Neural progenitor cell (in vitro differentiated cells): ENCODE measurements at regions not wholly inside any gene's neighbourhood (a gene's known extent, or its start where the extent isn't known, plus 50 kb on each side); places are given as distances from the start of the nearest gene placed in this dataset.

Experiments
- DNase-seq: peaks from one replicate; pipeline ENCODE4 v3.0.0-alpha.2; 2016; ENCODE audit warnings: low spot score
- H2AFZ ChIP-seq: fragments of 200-600 bp; sonication (generic); replicated peaks from 2 replicates; pipeline ENCODE4 v1.6.1; 2016; ENCODE audit warnings: antibody characterized with exemption
- H3F3A ChIP-seq: fragments of 200-600 bp; sonication (generic); 2 replicates; pipeline ENCODE4 v1.6.1; 2016; ENCODE audit warnings: antibody characterized with exemption, low read depth
- H3K27ac ChIP-seq: fragments of 200-600 bp; sonication (generic); 2 replicates; pipeline ENCODE4 v1.5.1; 2016; ENCODE audit warnings: mild to moderate bottlenecking
- H3K27me3 ChIP-seq: fragments of 200-600 bp; sonication (generic); 2 replicates; pipeline ENCODE4 v1.6.1; 2016; ENCODE audit warnings: mild to moderate bottlenecking, moderate library complexity
- H3K36me3 ChIP-seq: fragments of 200-600 bp; sonication (generic); 2 replicates; pipeline ENCODE4 v1.5.1; 2016
- H3K4me1 ChIP-seq: fragments of 200-600 bp; sonication (generic); 2 replicates; pipeline ENCODE4 v1.6.1; 2016; ENCODE audit warnings: mixed run types
- H3K4me2 ChIP-seq: fragments of 200-600 bp; sonication (generic); 2 replicates; pipeline ENCODE4 v1.6.1; 2016
- H3K4me3 ChIP-seq: fragments of 200-600 bp; sonication (generic); 2 replicates; pipeline ENCODE4 v1.5.1; 2016
- H3K79me2 ChIP-seq: fragments of 200-600 bp; sonication (generic); 2 replicates; pipeline ENCODE4 v1.6.1; 2016; ENCODE audit warnings: low read depth
- H3K9ac ChIP-seq: fragments of 200-600 bp; sonication (generic); 2 replicates; pipeline ENCODE4 v1.6.1; 2016
- H3K9me3 ChIP-seq: fragments of 200-600 bp; sonication (generic); 2 replicates; pipeline ENCODE4 v1.5.1; 2016; ENCODE audit warnings: low read depth
- H4K20me1 ChIP-seq: fragments of 200-600 bp; sonication (generic); 2 replicates; pipeline ENCODE4 v1.6.1; 2016; ENCODE audit warnings: low read depth
- H3K27ac Mint-ChIP-seq: 3 replicates; pipeline ENCODE4 v1.8.0; 2021; ENCODE audit warnings: mixed read lengths
- H3K27me3 Mint-ChIP-seq: 2 replicates; pipeline ENCODE4 v1.8.0; 2022; ENCODE audit warnings: low read depth, mild to moderate bottlenecking, inconsistent platforms, moderate library complexity, mixed read lengths; ENCODE audit not compliant: insufficient read depth
- H3K36me3 Mint-ChIP-seq: 3 replicates; pipeline ENCODE4 v1.8.0; 2021; ENCODE audit warnings: mixed read lengths
- H3K4me1 Mint-ChIP-seq: 3 replicates; pipeline ENCODE4 v1.8.0; 2021; ENCODE audit warnings: mixed read lengths
- H3K4me3 Mint-ChIP-seq: 3 replicates; pipeline ENCODE4 v1.8.0; 2021; ENCODE audit warnings: mild to moderate bottlenecking, moderate library complexity, mixed read lengths
- H3K9me3 Mint-ChIP-seq: 3 replicates; pipeline ENCODE4 v1.8.0; 2020; ENCODE audit warnings: mixed read lengths
- EZH2 ChIP-seq: fragments of 200-600 bp; sonication (generic); IDR thresholded peaks from 2 replicates; pipeline ENCODE4 v1.6.1; 2017; ENCODE audit warnings: antibody characterized with exemption, mild to moderate bottlenecking, moderate library complexity
- EZH2phosphoT487 ChIP-seq: fragments of 200-600 bp; sonication (generic); IDR thresholded peaks from 2 replicates; pipeline ENCODE4 v1.6.1; 2017; ENCODE audit warnings: antibody characterized with exemption
- TF ChIP-seq, protein P1 (sequence below): fragments of 200-600 bp; sonication (generic); IDR thresholded peaks from 2 replicates; pipeline ENCODE4 v1.5.1; 2017; ENCODE audit warnings: antibody characterized with exemption, mild to moderate bottlenecking

GRCh38 chr5:133688391-133688790 lies 76.0 kb upstream of the FSTL4 start:
- no peaks in the 10 kb centered on the region for H3K79me2 ChIP-seq
- no peak overlapping the region for H3K4me3 Mint-ChIP-seq
- no peaks in the 10 kb centered on the region for H3K36me3 ChIP-seq
- H3K27me3 ChIP-seq: no peaks in the 10 kb centered on the region
- no peaks in the 10 kb centered on the region for H3K9me3 ChIP-seq
- no peak overlapping the region for H3K27ac Mint-ChIP-seq
- H3K27me3 Mint-ChIP-seq: peaks cover 12% of the 10 kb centered on the region
- H3K27ac ChIP-seq: no peak overlapping the region
- no peak overlapping the region for H3K9ac ChIP-seq
- H3F3A ChIP-seq: no peaks in the 10 kb centered on the region
- H3K9me3 Mint-ChIP-seq: no peaks in the 10 kb centered on the region
- no peak for DNase-seq
- no peak overlapping the region for H3K4me3 ChIP-seq
- H4K20me1 ChIP-seq: no peaks in the 10 kb centered on the region
- H3K4me1 Mint-ChIP-seq: no peaks in the 10 kb centered on the region
- no peak overlapping the region for H3K4me2 ChIP-seq
- H3K4me1 ChIP-seq: peaks cover 14% of the 10 kb centered on the region
- H3K36me3 Mint-ChIP-seq: no peaks in the 10 kb centered on the region
- H2AFZ ChIP-seq: no peak overlapping the region
- TF ChIP-seq EZH2phosphoT487 (no peak), EZH2 (no peak)
- TF ChIP-seq, protein P1, sequence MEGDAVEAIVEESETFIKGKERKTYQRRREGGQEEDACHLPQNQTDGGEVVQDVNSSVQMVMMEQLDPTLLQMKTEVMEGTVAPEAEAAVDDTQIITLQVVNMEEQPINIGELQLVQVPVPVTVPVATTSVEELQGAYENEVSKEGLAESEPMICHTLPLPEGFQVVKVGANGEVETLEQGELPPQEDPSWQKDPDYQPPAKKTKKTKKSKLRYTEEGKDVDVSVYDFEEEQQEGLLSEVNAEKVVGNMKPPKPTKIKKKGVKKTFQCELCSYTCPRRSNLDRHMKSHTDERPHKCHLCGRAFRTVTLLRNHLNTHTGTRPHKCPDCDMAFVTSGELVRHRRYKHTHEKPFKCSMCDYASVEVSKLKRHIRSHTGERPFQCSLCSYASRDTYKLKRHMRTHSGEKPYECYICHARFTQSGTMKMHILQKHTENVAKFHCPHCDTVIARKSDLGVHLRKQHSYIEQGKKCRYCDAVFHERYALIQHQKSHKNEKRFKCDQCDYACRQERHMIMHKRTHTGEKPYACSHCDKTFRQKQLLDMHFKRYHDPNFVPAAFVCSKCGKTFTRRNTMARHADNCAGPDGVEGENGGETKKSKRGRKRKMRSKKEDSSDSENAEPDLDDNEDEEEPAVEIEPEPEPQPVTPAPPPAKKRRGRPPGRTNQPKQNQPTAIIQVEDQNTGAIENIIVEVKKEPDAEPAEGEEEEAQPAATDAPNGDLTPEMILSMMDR: no peak

DNA sequence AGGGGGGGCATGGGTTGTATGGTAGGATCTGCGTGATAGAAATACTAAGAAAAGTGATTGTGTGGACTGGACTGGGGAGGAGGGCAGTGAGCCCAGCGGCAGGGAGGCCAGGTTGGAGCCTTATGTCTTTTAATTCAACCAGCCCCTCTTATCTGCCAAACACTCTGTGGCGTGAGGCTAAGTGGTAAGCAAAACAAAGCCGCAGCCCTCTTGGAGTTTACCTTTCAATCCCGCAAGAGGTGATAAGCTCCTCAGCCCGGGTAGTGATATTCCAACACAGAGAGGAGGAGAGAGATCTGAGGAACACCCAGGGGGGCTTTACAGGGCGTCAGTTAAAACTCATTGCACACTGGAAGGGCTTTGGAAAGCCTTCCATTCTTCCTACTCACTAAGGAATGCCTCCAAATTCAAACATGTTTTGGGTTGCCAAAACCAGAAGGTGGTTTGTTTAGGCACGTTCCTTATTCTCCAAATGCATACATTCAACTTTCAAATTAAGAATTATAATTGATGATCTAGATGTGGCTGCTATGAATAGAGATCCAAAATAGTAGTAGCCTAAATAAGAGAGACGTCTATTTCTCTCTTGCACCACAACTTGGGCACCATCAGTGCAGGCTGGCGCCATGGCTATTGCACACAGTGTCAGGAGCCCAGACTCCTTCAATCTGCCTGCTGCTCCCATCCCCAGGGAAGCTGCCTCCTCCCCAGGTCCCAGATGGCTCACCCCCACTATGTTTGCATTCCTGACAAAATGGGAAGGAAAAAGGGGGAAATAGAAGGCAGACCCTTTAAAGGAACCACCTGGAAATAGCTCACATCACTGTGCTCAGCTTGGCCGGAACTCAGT lies 75.1 kb upstream of the FSTL4 start:
- no peaks in the 10 kb centered on the region for H3K36me3 ChIP-seq
- peak; percentile 22 for DNase-seq
- no peaks in the 10 kb centered on the region for H3K27me3 ChIP-seq
- H3K4me3 Mint-ChIP-seq: no peak overlapping the region
- no peaks in the 10 kb centered on the region for H3F3A ChIP-seq
- H3K27ac Mint-ChIP-seq: no peak overlapping the region
- H3K4me3 ChIP-seq: no peak overlapping the region
- peaks cover 7% of the 10 kb centered on the region for H3K27me3 Mint-ChIP-seq
- H3K9ac ChIP-seq: no peak overlapping the region
- H3K27ac ChIP-seq: no peak overlapping the region
- no peak overlapping the region for H2AFZ ChIP-seq
- no peaks in the 10 kb centered on the region for H4K20me1 ChIP-seq
- H3K4me1 Mint-ChIP-seq: no peaks in the 10 kb centered on the region
- TF ChIP-seq EZH2phosphoT487 (no peak), EZH2 (no peak)
- TF ChIP-seq, protein P1: no peak
- no peaks in the 10 kb centered on the region for H3K79me2 ChIP-seq
- H3K9me3 Mint-ChIP-seq: no peaks in the 10 kb centered on the region
- peaks cover 14% of the 10 kb centered on the region for H3K4me1 ChIP-seq
- H3K36me3 Mint-ChIP-seq: no peaks in the 10 kb centered on the region
- no peaks in the 10 kb centered on the region for H3K9me3 ChIP-seq
- no peak overlapping the region for H3K4me2 ChIP-seq

DNA sequence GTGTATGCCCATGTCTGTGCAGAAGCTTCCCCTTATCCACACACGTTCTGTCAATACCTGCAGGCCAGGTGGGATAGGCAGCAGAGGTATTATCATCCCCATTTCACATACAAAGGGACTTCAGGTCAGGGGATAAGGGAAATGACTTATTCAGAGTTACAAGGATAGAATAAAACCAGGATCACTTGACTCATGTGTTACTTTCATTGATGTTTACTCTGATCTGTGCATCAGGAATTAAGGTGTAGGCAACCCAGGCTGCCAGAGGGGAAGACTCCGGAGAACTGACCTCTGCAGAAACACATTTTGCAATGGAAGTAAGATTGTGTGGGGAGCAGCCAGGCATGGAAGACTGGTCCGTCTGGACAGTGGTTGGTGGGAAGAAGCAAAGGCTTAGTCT lies 74.2 kb upstream of the FSTL4 start:
- H2AFZ ChIP-seq: no peak overlapping the region
- H3K4me3 ChIP-seq: no peak overlapping the region
- H3K36me3 Mint-ChIP-seq: no peaks in the 10 kb centered on the region
- no peak for DNase-seq
- no peaks in the 10 kb centered on the region for H4K20me1 ChIP-seq
- H3F3A ChIP-seq: no peaks in the 10 kb centered on the region
- no peaks in the 10 kb centered on the region for H3K9me3 ChIP-seq
- H3K4me2 ChIP-seq: no peak overlapping the region
- H3K27me3 Mint-ChIP-seq: peaks cover 2% of the 10 kb centered on the region
- H3K27ac ChIP-seq: no peak overlapping the region
- H3K79me2 ChIP-seq: no peaks in the 10 kb centered on the region
- TF ChIP-seq, protein P1: no peak
- no peak for TF ChIP-seq EZH2
- no peak for TF ChIP-seq EZH2phosphoT487
- H3K27me3 ChIP-seq: no peaks in the 10 kb centered on the region
- H3K4me1 ChIP-seq: peaks cover 14% of the 10 kb centered on the region
- H3K27ac Mint-ChIP-seq: no peak overlapping the region
- H3K4me3 Mint-ChIP-seq: no peak overlapping the region
- H3K9me3 Mint-ChIP-seq: no peaks in the 10 kb centered on the region
- H3K4me1 Mint-ChIP-seq: peaks cover 4% of the 10 kb centered on the region
- no peaks in the 10 kb centered on the region for H3K36me3 ChIP-seq
- H3K9ac ChIP-seq: no peak overlapping the region
